Dendritic cell treated with granulocyte-macrophage colony-stimulating factor and Interleukin-4, amounts not matched to agents 40 ng/mL and 50 ng/mL, for 4 days (primary cell): ENCODE measurements at regions not wholly inside any gene's neighbourhood (a gene's known extent, or its start where the extent isn't known, plus 50 kb on each side); places are given as distances from the start of the nearest gene placed in this dataset.

Experiments
- H3K27ac Mint-ChIP-seq: one replicate; pipeline ENCODE4 v1.8.0; 2022; ENCODE audit warnings: mild to moderate bottlenecking, mixed read lengths
- H3K27me3 Mint-ChIP-seq: one replicate; pipeline ENCODE4 v1.8.0; 2022; ENCODE audit warnings: mild to moderate bottlenecking, mixed read lengths
- H3K36me3 Mint-ChIP-seq: one replicate; pipeline ENCODE4 v1.8.0; 2022; ENCODE audit warnings: low read depth, mixed read lengths
- H3K4me1 Mint-ChIP-seq: one replicate; pipeline ENCODE4 v1.8.0; 2022; ENCODE audit warnings: low read depth, mixed read lengths
- H3K4me3 Mint-ChIP-seq: one replicate; pipeline ENCODE4 v1.8.0; 2022; ENCODE audit warnings: mild to moderate bottlenecking, moderate library complexity, mixed read lengths
- H3K9me3 Mint-ChIP-seq: one replicate; pipeline ENCODE4 v1.8.0; 2022; ENCODE audit warnings: mixed read lengths
- intact Hi-C: fragments of 100-400 bp; cut with micrococcal nuclease; formaldehyde crosslinking; loops from one replicate; pipeline ENCODE4 v1.15.0; 2022

DNA sequence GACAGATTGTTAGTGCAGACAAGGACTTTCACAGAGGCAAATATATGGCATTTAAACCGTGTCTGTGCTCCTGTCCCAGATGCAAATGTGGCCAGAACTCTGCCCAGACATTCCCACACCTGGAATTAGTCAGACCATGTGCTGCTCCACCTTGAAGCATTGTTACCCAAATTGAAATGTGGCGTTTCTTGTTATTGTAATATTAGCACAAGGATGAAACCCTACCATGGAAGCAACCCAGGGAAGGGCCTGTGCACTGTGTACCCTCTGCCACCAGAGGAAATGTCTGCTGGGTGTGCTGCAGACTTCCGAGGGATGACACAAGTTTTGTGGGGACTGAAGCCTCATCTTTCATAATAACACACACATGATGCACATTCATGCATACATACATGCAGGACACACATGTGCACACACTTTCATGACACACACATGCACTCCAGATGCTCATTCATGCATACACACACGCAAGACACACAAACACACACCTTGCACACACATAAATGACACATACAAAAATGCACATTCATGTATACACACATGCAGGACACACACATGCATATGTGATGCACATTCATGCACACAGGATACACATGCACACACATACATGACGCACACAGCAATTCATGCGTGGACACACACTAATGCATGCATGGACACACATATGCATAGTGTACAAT lies 133.2 kb upstream of the SNTG2 start:
- intact Hi-C loops: no loop called here
- H3K4me3 Mint-ChIP-seq: no peak overlapping the region
- H3K4me1 Mint-ChIP-seq: no peaks in the 10 kb centered on the region
- no peaks in the 10 kb centered on the region for H3K27me3 Mint-ChIP-seq
- no peak overlapping the region for H3K27ac Mint-ChIP-seq
- H3K9me3 Mint-ChIP-seq: peaks cover 33% of the 10 kb centered on the region
- H3K36me3 Mint-ChIP-seq: no peaks in the 10 kb centered on the region

DNA sequence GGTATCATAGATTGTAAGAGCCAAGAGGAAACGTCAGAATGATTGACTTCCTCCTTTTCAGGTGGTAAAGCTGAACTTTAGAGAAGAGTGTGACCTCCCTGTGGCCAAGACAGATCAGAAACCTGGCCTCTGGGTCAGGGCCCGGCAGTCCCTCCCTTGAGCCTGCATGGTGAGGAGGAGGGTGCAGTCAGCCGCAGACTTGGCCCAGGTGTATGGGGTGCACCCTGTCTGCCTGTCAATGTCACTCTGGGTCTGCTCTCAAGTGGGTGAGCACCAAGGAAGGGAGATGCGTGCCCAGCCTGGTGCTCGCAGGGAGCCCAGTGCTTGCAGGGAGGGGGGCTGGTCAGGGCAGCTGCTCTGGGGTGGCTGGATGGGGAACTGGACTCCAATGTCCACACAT lies 134.4 kb upstream of the SNTG2 start:
- Mint-ChIP-seq H3K27ac (no peak overlapping the region), H3K27me3 (no peaks in the 10 kb centered on the region), H3K36me3 (no peaks in the 10 kb centered on the region), H3K4me1 (no peaks in the 10 kb centered on the region), H3K4me3 (no peak overlapping the region), H3K9me3 (peaks cover 33% of the 10 kb centered on the region)
- intact Hi-C loops: no loop called here

DNA sequence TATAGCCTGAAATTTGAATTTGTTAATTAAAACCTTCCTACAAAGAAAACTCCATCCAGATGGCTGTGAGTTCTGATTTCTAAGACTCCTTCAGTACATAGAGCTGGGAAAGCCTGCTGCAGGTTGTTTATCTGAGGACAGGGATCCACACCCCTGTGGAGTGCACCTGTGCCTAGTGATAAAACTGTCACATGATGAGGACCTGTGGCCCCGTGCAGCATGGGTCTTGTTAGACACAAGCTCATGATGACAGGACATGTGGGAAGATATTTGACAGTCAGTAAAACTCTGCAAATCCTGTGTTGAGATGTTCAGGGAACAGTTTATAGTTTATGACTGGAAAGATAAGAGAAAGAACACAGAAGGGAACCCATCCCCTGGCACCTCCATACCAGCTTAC lies 133.2 kb upstream of the TMEM18 start:
- Mint-ChIP-seq H3K4me1 (no peaks in the 10 kb centered on the region), H3K27me3 (no peaks in the 10 kb centered on the region), H3K27ac (no peak overlapping the region), H3K9me3 (peaks cover 16% of the 10 kb centered on the region), H3K4me3 (no peak overlapping the region), H3K36me3 (no peaks in the 10 kb centered on the region)
- intact Hi-C loops: no loop called here

DNA sequence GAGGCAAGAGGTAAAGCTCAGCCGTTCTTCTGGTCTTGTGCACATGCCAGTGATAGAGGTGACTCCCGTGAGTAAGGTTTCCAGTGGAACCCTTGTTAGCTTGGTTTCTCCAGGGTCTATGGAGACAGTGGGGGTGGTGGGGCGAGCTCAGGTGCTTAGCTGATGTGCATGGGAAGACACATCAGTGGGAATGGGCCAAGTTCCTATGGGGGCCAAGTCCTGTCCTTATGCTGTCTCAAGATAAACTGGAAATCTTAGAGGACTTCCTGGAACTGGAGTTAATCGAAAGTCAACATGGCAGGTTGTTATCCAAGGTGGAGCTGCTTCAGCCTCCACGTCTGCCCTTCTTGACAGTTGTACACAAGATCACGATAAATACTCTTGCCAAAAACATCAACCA lies 130.1 kb upstream of the TMEM18 start:
- Mint-ChIP-seq H3K27ac (no peak overlapping the region), H3K9me3 (no peaks in the 10 kb centered on the region), H3K36me3 (no peaks in the 10 kb centered on the region), H3K27me3 (no peaks in the 10 kb centered on the region), H3K4me3 (no peak overlapping the region), H3K4me1 (no peaks in the 10 kb centered on the region)
- intact Hi-C loops: no loop called here

- intact Hi-C loops: no loop called here
- Mint-ChIP-seq H3K27ac (no peak overlapping the region), H3K27me3 (no peaks in the 10 kb centered on the region), H3K4me1 (no peaks in the 10 kb centered on the region), H3K9me3 (no peaks in the 10 kb centered on the region), H3K4me3 (no peak overlapping the region), H3K36me3 (no peaks in the 10 kb centered on the region)
Observed at GRCh38 chr2:805664-806063, 128.5 kb upstream of the TMEM18 start.

DNA sequence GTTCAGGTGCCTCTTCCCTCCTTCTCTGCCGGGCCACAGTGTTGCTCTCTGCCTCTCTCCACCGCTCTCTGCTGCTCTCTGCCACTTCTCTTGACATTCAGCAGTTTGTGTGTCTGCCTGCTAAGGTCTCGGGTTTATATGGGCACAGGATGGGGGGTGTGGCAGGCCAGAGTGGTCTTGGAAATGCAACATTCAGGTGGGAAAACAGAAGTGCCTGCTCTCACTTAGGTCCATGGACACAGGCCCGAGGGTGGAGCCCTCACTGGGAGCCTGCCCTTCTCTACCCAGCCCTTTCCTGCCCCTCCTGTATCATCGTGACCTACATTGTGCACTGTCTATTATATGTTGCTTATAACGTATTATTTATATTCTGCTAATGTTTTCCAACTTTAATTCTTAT lies 120.8 kb upstream of the TMEM18 start:
- intact Hi-C loops: no loop called here
- no peak overlapping the region for H3K4me3 Mint-ChIP-seq
- H3K4me1 Mint-ChIP-seq: no peaks in the 10 kb centered on the region
- no peaks in the 10 kb centered on the region for H3K36me3 Mint-ChIP-seq
- no peaks in the 10 kb centered on the region for H3K27me3 Mint-ChIP-seq
- H3K27ac Mint-ChIP-seq: no peak overlapping the region
- H3K9me3 Mint-ChIP-seq: no peaks in the 10 kb centered on the region

- no peaks in the 10 kb centered on the region for H3K36me3 Mint-ChIP-seq
- H3K27me3 Mint-ChIP-seq: no peaks in the 10 kb centered on the region
- H3K27ac Mint-ChIP-seq: no peak overlapping the region
- no peaks in the 10 kb centered on the region for H3K4me1 Mint-ChIP-seq
- no peak overlapping the region for H3K4me3 Mint-ChIP-seq
- intact Hi-C loops: no loop called here
- H3K9me3 Mint-ChIP-seq: peaks cover under 1% of the 10 kb centered on the region
Observed at GRCh38 chr2:797556-797955, 120.3 kb upstream of the TMEM18 start.

GRCh38 chr2:796141-796985 lies 119.2 kb upstream of the TMEM18 start:
- Mint-ChIP-seq H3K9me3 (peaks cover 9% of the 10 kb centered on the region), H3K4me3 (no peak overlapping the region), H3K27ac (no peak overlapping the region), H3K4me1 (no peaks in the 10 kb centered on the region), H3K27me3 (no peaks in the 10 kb centered on the region), H3K36me3 (no peaks in the 10 kb centered on the region)
- intact Hi-C loops: no loop called here

GRCh38 chr2:795531-796041 lies 118.4 kb upstream of the TMEM18 start:
- intact Hi-C loops: no loop called here
- H3K4me3 Mint-ChIP-seq: no peak overlapping the region
- no peaks in the 10 kb centered on the region for H3K27me3 Mint-ChIP-seq
- H3K36me3 Mint-ChIP-seq: no peaks in the 10 kb centered on the region
- H3K27ac Mint-ChIP-seq: no peak overlapping the region
- H3K4me1 Mint-ChIP-seq: no peaks in the 10 kb centered on the region
- peaks cover 16% of the 10 kb centered on the region for H3K9me3 Mint-ChIP-seq

DNA sequence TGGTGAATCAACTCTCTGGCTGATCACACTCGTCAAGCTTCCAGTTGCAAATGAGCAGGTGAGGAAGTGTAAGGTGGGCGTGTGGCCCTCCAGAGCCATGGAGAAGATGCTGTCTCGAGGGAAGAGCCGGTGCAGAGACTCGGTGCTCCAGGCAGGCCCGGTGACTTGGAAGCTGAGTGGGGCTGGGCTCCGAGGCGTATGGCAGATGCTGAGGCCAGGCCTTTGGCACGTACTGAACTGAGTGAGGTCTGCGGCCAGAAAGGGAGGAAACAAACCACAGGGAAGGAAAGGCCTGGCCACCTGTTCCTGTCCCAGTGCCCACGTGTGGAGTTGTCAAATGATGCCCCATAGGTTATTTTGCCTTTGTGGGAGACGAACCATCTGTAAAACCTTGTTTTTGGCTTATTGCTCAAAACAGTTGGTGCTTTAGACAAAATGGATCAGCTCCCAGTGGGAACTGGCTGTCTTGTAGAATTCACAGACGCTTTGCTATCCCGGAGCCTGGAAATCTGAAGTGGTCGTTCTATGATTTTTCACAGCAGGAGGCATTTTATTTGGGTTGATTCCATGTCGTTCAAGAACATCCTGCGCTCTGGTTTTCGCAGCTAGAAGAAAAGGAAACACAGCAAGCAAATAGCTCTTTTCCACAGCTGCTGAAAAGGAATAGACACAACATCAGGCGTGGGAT lies 117.5 kb upstream of the TMEM18 start:
- peaks cover 23% of the 10 kb centered on the region for H3K9me3 Mint-ChIP-seq
- no peaks in the 10 kb centered on the region for H3K36me3 Mint-ChIP-seq
- no peak overlapping the region for H3K4me3 Mint-ChIP-seq
- intact Hi-C loops: no loop called here
- H3K27ac Mint-ChIP-seq: no peak overlapping the region
- H3K27me3 Mint-ChIP-seq: no peaks in the 10 kb centered on the region
- no peaks in the 10 kb centered on the region for H3K4me1 Mint-ChIP-seq

DNA sequence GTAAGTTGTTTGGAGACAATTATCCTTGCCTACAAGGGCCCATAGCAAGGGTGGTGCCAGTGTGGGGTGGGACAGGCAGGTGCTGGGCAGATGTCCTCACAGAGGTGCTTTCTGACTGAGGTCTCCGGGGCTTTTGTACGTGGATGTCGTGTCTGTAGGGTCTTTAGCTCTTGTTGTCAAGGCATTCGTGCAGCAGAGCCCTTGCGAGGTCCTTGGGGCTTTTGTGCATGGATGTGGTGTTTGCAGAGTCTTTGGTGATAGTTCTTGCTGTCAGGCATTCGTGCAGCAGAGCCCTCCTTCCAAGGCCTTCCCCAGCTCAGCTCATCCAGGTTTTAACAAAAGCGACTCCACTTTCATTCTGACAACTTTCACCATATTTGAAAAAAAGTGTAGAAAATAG lies 116.0 kb upstream of the TMEM18 start:
- no peaks in the 10 kb centered on the region for H3K36me3 Mint-ChIP-seq
- no peak overlapping the region for H3K4me3 Mint-ChIP-seq
- H3K27me3 Mint-ChIP-seq: no peaks in the 10 kb centered on the region
- H3K9me3 Mint-ChIP-seq: peaks cover 38% of the 10 kb centered on the region
- no peak overlapping the region for H3K27ac Mint-ChIP-seq
- intact Hi-C loops: no loop called here
- no peaks in the 10 kb centered on the region for H3K4me1 Mint-ChIP-seq

DNA sequence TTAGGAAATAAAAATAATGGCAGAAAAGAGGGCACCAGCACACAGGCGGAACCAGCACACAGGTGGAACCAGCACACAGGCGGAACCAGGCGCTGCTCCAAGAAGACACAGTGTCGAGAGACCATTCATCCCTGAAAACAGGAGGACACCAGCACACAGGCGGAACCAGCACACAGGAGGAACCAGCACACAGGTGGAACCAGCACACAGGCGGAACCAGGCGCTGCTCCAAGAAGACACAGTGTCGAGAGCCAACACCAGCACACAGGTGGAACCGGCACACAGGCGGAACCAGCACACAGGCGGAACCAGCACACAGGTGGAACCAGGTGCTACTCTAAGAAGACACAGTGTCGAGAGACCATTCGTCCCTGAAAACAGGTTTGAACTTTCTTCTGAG lies 115.5 kb upstream of the TMEM18 start:
- Mint-ChIP-seq H3K27ac (no peak overlapping the region), H3K4me3 (no peak overlapping the region), H3K9me3 (peaks cover 43% of the 10 kb centered on the region), H3K36me3 (no peaks in the 10 kb centered on the region), H3K27me3 (no peaks in the 10 kb centered on the region), H3K4me1 (no peaks in the 10 kb centered on the region)
- intact Hi-C loops: no loop called here

GRCh38 chr2:790634-791245 lies 113.5 kb upstream of the TMEM18 start:
- H3K27me3 Mint-ChIP-seq: no peaks in the 10 kb centered on the region
- H3K27ac Mint-ChIP-seq: no peak overlapping the region
- H3K36me3 Mint-ChIP-seq: no peaks in the 10 kb centered on the region
- peaks cover 45% of the 10 kb centered on the region for H3K9me3 Mint-ChIP-seq
- H3K4me3 Mint-ChIP-seq: no peak overlapping the region
- intact Hi-C loops: no loop called here
- H3K4me1 Mint-ChIP-seq: no peaks in the 10 kb centered on the region

DNA sequence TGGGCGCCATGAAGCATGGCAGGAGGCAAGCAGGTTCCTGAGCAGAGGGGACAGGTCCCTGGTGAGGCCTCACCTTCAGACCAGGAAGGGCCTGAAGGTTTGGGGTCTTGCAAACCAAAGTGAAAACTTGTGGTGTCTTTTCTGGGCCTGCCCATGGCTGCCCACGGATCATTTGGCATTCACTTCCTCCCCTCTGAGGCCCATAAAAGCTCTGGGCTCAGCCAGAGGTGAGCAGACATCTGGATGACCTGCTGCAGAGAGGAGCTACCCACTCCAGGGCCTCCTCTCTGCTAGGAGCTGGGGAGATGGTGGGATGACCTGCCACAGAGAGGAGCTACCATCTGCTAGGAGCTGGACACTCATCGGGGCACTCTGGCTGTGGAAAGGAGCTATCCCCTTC lies 112.9 kb upstream of the TMEM18 start:
- intact Hi-C loops: no loop called here
- H3K27ac Mint-ChIP-seq: no peak overlapping the region
- H3K4me3 Mint-ChIP-seq: no peak overlapping the region
- no peaks in the 10 kb centered on the region for H3K36me3 Mint-ChIP-seq
- H3K27me3 Mint-ChIP-seq: no peaks in the 10 kb centered on the region
- peaks cover 45% of the 10 kb centered on the region for H3K9me3 Mint-ChIP-seq
- no peaks in the 10 kb centered on the region for H3K4me1 Mint-ChIP-seq
